CD4-positive, alpha-beta T cell treated with Interleukin-15 for 4 hours (primary cell): ENCODE measurements at regions not wholly inside any gene's neighbourhood (a gene's known extent, or its start where the extent isn't known, plus 50 kb on each side); places are given as distances from the start of the nearest gene placed in this dataset.

Experiments
- DNase-seq: peaks from one replicate; pipeline ENCODE4 v3.0.0-alpha.2; 2020; ENCODE audit warnings: low spot score

GRCh38 chr4:81881855-81882621, 410.3 kb upstream of the RASGEF1B start:
- no peak for DNase-seq

- no peak for DNase-seq
Measured at GRCh38 chr4:81876106-81876505, 404.4 kb upstream of the RASGEF1B start.

- DNase-seq, result no peak
Measured at GRCh38 chr4:81874661-81875515, 403.2 kb upstream of the RASGEF1B start.

- DNase-seq, result no peak
Measured at GRCh38 chr4:81870275-81870674, 398.6 kb upstream of the RASGEF1B start.

GRCh38 chr4:81860111-81860510, 388.4 kb upstream of the RASGEF1B start:
- DNase-seq, result no peak

GRCh38 chr4:81854406-81854805, 382.7 kb upstream of the RASGEF1B start:
- no peak for DNase-seq

- DNase-seq, result no peak
Measured at GRCh38 chr4:81852031-81852715, 380.5 kb upstream of the RASGEF1B start.

GRCh38 chr4:81850701-81851100, 379.0 kb upstream of the RASGEF1B start:
- no peak for DNase-seq

- no peak for DNase-seq
Measured at GRCh38 chr4:81845761-81846160, 374.1 kb upstream of the RASGEF1B start.

- DNase-seq, result no peak
Measured at GRCh38 chr4:81845273-81845672, 373.6 kb upstream of the RASGEF1B start.

GRCh38 chr4:81844717-81845116, 373.0 kb upstream of the RASGEF1B start:
- DNase-seq, result peak; percentile 81

GRCh38 chr4:81839347-81840042, 367.8 kb upstream of the RASGEF1B start:
- no peak for DNase-seq

GRCh38 chr4:81838586-81838985, 366.9 kb upstream of the RASGEF1B start:
- no peak for DNase-seq

- DNase-seq, result no peak
Measured at GRCh38 chr4:81836716-81837115, 365.0 kb upstream of the RASGEF1B start.

GRCh38 chr4:81833576-81833975, 361.9 kb upstream of the RASGEF1B start:
- no peak for DNase-seq

GRCh38 chr4:81828991-81829390, 357.3 kb upstream of the RASGEF1B start:
- no peak for DNase-seq

GRCh38 chr4:81827577-81828202, 356.0 kb upstream of the RASGEF1B start:
- no peak for DNase-seq

- DNase-seq, result no peak
Measured at GRCh38 chr4:81826817-81827424, 355.2 kb upstream of the RASGEF1B start.

- no peak for DNase-seq
Measured at GRCh38 chr4:81826335-81826734, 354.6 kb upstream of the RASGEF1B start.

- DNase-seq, result no peak
Measured at GRCh38 chr4:81818385-81818920, 346.7 kb upstream of the RASGEF1B start.
